ENCODE measurements at regions not wholly inside any gene's neighbourhood (a gene's known extent, or its start where the extent isn't known, plus 50 kb on each side); places are given as distances from the start of the nearest gene placed in this dataset.

DNA sequence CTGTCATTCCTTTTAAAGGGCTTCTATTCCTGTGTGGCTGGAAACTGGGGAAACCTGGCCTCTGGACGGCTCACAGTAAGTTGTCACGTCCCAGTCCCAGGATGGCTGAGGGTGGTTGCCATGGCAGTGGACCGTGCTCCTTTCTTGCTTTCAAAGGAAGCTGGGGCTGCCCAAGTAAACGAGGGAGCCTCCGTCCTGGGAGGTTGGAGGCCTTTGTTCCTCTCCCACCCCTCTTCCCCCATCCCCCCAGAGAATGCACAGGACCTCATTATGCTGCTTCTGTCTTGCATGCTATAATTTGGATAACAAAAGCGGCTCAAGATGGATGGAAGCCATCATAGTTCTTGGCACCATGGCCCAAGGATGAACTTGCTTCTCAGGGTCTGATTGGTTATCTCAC lies 325.5 kb upstream of the HS6ST1 start:
- TF ChIP-seq GABPA (IDR thresholded peaks at IDR 0.05 in 1 of 2, conservative IDR thresholded peaks at IDR 0.05 in 1 of 2) = no peak
- no peak for TF ChIP-seq RXRA (IDR thresholded peaks at IDR 0.05)
- TF ChIP-seq REST (IDR thresholded peaks at IDR 0.05) = no peak
- no peak for TF ChIP-seq TAF1 (conservative IDR thresholded peaks at IDR 0.05)
- TF ChIP-seq CTCF (IDR thresholded peaks at IDR 0.05; ENCODE audit: low read depth, low read length, missing input control) = no peak
- TF ChIP-seq JUND (IDR thresholded peaks at IDR 0.05) = no peak
- TF ChIP-seq RAD21 (IDR thresholded peaks at IDR 0.05) = no peak

Measured in liver (tissue), 3 donors.